ENCODE measurements at regions not wholly inside any gene's neighbourhood (a gene's known extent, or its start where the extent isn't known, plus 50 kb on each side); places are given as distances from the start of the nearest gene placed in this dataset.

DNA sequence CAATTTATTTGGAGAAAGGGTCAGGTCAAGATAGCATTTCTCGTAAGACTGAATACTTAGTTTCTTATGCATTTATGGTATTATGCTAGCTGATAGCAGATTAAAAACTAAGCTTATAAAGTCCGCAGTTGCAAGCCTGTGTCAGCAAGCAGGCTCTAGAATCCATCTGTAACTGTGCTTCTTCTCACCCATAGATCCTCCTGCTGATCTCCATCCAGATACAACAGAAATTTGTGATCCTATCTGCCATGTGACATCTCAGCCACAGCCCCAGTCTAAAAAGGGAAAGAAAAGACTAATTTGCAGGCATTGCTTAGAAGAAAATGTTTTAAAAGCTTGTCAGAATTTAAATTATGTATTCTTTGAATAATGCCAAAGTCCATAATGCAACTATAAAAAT is 265.4 kb upstream of the CCDC54 start:
- TF ChIP-seq, protein P1, sequence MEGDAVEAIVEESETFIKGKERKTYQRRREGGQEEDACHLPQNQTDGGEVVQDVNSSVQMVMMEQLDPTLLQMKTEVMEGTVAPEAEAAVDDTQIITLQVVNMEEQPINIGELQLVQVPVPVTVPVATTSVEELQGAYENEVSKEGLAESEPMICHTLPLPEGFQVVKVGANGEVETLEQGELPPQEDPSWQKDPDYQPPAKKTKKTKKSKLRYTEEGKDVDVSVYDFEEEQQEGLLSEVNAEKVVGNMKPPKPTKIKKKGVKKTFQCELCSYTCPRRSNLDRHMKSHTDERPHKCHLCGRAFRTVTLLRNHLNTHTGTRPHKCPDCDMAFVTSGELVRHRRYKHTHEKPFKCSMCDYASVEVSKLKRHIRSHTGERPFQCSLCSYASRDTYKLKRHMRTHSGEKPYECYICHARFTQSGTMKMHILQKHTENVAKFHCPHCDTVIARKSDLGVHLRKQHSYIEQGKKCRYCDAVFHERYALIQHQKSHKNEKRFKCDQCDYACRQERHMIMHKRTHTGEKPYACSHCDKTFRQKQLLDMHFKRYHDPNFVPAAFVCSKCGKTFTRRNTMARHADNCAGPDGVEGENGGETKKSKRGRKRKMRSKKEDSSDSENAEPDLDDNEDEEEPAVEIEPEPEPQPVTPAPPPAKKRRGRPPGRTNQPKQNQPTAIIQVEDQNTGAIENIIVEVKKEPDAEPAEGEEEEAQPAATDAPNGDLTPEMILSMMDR (IDR thresholded peaks at IDR 0.05) = no peak
- TF ChIP-seq POLR2A (IDR thresholded peaks at IDR 0.05) = no peak

All from Peyer's patch (tissue), 4 donors.